Dendritic cell treated with granulocyte-macrophage colony-stimulating factor and Interleukin-4, amounts not matched to agents 40 ng/mL and 50 ng/mL, for 4 days (primary cell): ENCODE measurements at regions not wholly inside any gene's neighbourhood (a gene's known extent, or its start where the extent isn't known, plus 50 kb on each side); places are given as distances from the start of the nearest gene placed in this dataset.
"Not testable (repeated sequence)": the region's sequence is repeated elsewhere in the genome, so short reads cannot be mapped to it uniquely, and the experiment has no call there.

Experiments
- H3K27ac Mint-ChIP-seq: one replicate; pipeline ENCODE4 v1.8.0; 2022; ENCODE audit warnings: mild to moderate bottlenecking, mixed read lengths
- H3K27me3 Mint-ChIP-seq: one replicate; pipeline ENCODE4 v1.8.0; 2022; ENCODE audit warnings: mild to moderate bottlenecking, mixed read lengths
- H3K36me3 Mint-ChIP-seq: one replicate; pipeline ENCODE4 v1.8.0; 2022; ENCODE audit warnings: low read depth, mixed read lengths
- H3K4me1 Mint-ChIP-seq: one replicate; pipeline ENCODE4 v1.8.0; 2022; ENCODE audit warnings: low read depth, mixed read lengths
- H3K4me3 Mint-ChIP-seq: one replicate; pipeline ENCODE4 v1.8.0; 2022; ENCODE audit warnings: mild to moderate bottlenecking, moderate library complexity, mixed read lengths
- H3K9me3 Mint-ChIP-seq: one replicate; pipeline ENCODE4 v1.8.0; 2022; ENCODE audit warnings: mixed read lengths
- intact Hi-C: fragments of 100-400 bp; cut with micrococcal nuclease; formaldehyde crosslinking; loops from one replicate; pipeline ENCODE4 v1.15.0; 2022

- Mint-ChIP-seq H3K9me3 (peaks cover 9% of the 10 kb centered on the region), H3K4me3 (no peak overlapping the region), H3K36me3 (no peaks in the 10 kb centered on the region), H3K27me3 (peaks cover 16% of the 10 kb centered on the region), H3K27ac (no peak overlapping the region), H3K4me1 (peaks cover 11% of the 10 kb centered on the region)
- intact Hi-C loops: no loop called here
These were observed 60.3 kb downstream of the CHRD start for GRCh38 chr3:184440151-184440550.

GRCh38 chr3:184441202-184441900 lies 61.5 kb downstream of the CHRD start:
- Mint-ChIP-seq H3K9me3 (peaks cover 9% of the 10 kb centered on the region), H3K27ac (no peak overlapping the region), H3K27me3 (peaks cover 9% of the 10 kb centered on the region), H3K36me3 (no peaks in the 10 kb centered on the region), H3K4me3 (no peak overlapping the region), H3K4me1 (peaks cover 11% of the 10 kb centered on the region)
- intact Hi-C loops: no loop called here

- Mint-ChIP-seq H3K27me3 (peaks cover 14% of the 10 kb centered on the region), H3K4me3 (no peak overlapping the region), H3K27ac (no peak overlapping the region), H3K36me3 (no peaks in the 10 kb centered on the region), H3K4me1 (peaks cover 5% of the 10 kb centered on the region), H3K9me3 (peaks cover 5% of the 10 kb centered on the region)
- intact Hi-C loops: no loop called here
These were observed 63.5 kb downstream of the CHRD start for GRCh38 chr3:184443364-184443763.

GRCh38 chr3:184443831-184444230 lies 64.0 kb downstream of the CHRD start:
- intact Hi-C loops: no loop called here
- H3K27me3 Mint-ChIP-seq: peaks cover 14% of the 10 kb centered on the region
- H3K4me1 Mint-ChIP-seq: peaks cover 3% of the 10 kb centered on the region

GRCh38 chr3:184448321-184449160 lies 68.7 kb downstream of the CHRD start:
- Mint-ChIP-seq H3K27ac (no peak overlapping the region), H3K27me3 (peaks cover 8% of the 10 kb centered on the region), H3K36me3 (no peaks in the 10 kb centered on the region), H3K4me3 (no peak overlapping the region), H3K4me1 (no peaks in the 10 kb centered on the region), H3K9me3 (no peaks in the 10 kb centered on the region)
- intact Hi-C loops: no loop called here

More at GRCh38 chr3:184443831-184444230, 64.0 kb downstream of the CHRD start:
- H3K4me3 Mint-ChIP-seq: no peak overlapping the region
- H3K36me3 Mint-ChIP-seq: no peaks in the 10 kb centered on the region
- H3K9me3 Mint-ChIP-seq: peaks cover under 1% of the 10 kb centered on the region
- H3K27ac Mint-ChIP-seq: no peak overlapping the region

GRCh38 chr3:184449161-184449515 lies 69.3 kb downstream of the CHRD start:
- H3K4me3 Mint-ChIP-seq: no peak overlapping the region
- no peaks in the 10 kb centered on the region for H3K36me3 Mint-ChIP-seq
- no peak overlapping the region for H3K27ac Mint-ChIP-seq
- no peaks in the 10 kb centered on the region for H3K9me3 Mint-ChIP-seq
- peaks cover 8% of the 10 kb centered on the region for H3K27me3 Mint-ChIP-seq
- H3K4me1 Mint-ChIP-seq: no peaks in the 10 kb centered on the region
- intact Hi-C loops: no loop called here

- Mint-ChIP-seq H3K36me3 (no peaks in the 10 kb centered on the region), H3K4me3 (no peak overlapping the region), H3K27ac (no peak overlapping the region), H3K9me3 (no peaks in the 10 kb centered on the region), H3K27me3 (peaks cover 9% of the 10 kb centered on the region), H3K4me1 (no peaks in the 10 kb centered on the region)
- intact Hi-C loops: no loop called here
These were observed 70.7 kb downstream of the CHRD start for GRCh38 chr3:184450547-184450946.

GRCh38 chr3:184453296-184453695 lies 73.4 kb downstream of the CHRD start:
- H3K27me3 Mint-ChIP-seq: peaks cover 5% of the 10 kb centered on the region
- H3K27ac Mint-ChIP-seq: no peak overlapping the region
- H3K36me3 Mint-ChIP-seq: no peaks in the 10 kb centered on the region
- H3K4me3 Mint-ChIP-seq: no peak overlapping the region
- intact Hi-C loops: no loop called here
- H3K9me3 Mint-ChIP-seq: no peaks in the 10 kb centered on the region
- no peaks in the 10 kb centered on the region for H3K4me1 Mint-ChIP-seq

- H3K9me3 Mint-ChIP-seq: no peaks in the 10 kb centered on the region
- no peak overlapping the region for H3K4me3 Mint-ChIP-seq
- no peaks in the 10 kb centered on the region for H3K36me3 Mint-ChIP-seq
- intact Hi-C loops: no loop called here
- peaks cover 4% of the 10 kb centered on the region for H3K27me3 Mint-ChIP-seq
- H3K27ac Mint-ChIP-seq: no peak overlapping the region
- peaks cover 10% of the 10 kb centered on the region for H3K4me1 Mint-ChIP-seq
These were observed 76.1 kb downstream of the CHRD start for GRCh38 chr3:184455991-184456390.

GRCh38 chr3:184456476-184456875 lies 76.6 kb downstream of the CHRD start:
- H3K27me3 Mint-ChIP-seq: peaks cover 3% of the 10 kb centered on the region

GRCh38 chr3:184457329-184457728 lies 77.5 kb downstream of the CHRD start:
- H3K9me3 Mint-ChIP-seq: no peaks in the 10 kb centered on the region
- H3K27me3 Mint-ChIP-seq: peaks cover 5% of the 10 kb centered on the region
- H3K4me3 Mint-ChIP-seq: no peak overlapping the region
- H3K36me3 Mint-ChIP-seq: no peaks in the 10 kb centered on the region
- intact Hi-C loops: no loop called here
- peaks cover 10% of the 10 kb centered on the region for H3K4me1 Mint-ChIP-seq
- no peak overlapping the region for H3K27ac Mint-ChIP-seq

More at GRCh38 chr3:184456476-184456875, 76.6 kb downstream of the CHRD start:
- no peak overlapping the region for H3K27ac Mint-ChIP-seq
- no peak overlapping the region for H3K4me3 Mint-ChIP-seq
- peaks cover 10% of the 10 kb centered on the region for H3K4me1 Mint-ChIP-seq
- no peaks in the 10 kb centered on the region for H3K9me3 Mint-ChIP-seq
- intact Hi-C loops: no loop called here
- no peaks in the 10 kb centered on the region for H3K36me3 Mint-ChIP-seq

- peaks cover 10% of the 10 kb centered on the region for H3K4me1 Mint-ChIP-seq
- intact Hi-C loops, H3K36me3 Mint-ChIP-seq, H3K27ac Mint-ChIP-seq, H3K9me3 Mint-ChIP-seq, H3K4me3 Mint-ChIP-seq, H3K27me3 Mint-ChIP-seq: not testable (repeated sequence)
These were observed 78.0 kb downstream of the CHRD start for GRCh38 chr3:184457784-184458377.

- Mint-ChIP-seq H3K4me3 (no peak overlapping the region), H3K27ac (no peak overlapping the region), H3K4me1 (peaks cover 13% of the 10 kb centered on the region), H3K36me3 (no peaks in the 10 kb centered on the region), H3K27me3 (peaks cover 5% of the 10 kb centered on the region), H3K9me3 (no peaks in the 10 kb centered on the region)
- intact Hi-C loops: no loop called here
These were observed 79.5 kb downstream of the CHRD start for GRCh38 chr3:184459355-184459754.

GRCh38 chr3:184460276-184460675 lies 80.4 kb downstream of the CHRD start:
- no peaks in the 10 kb centered on the region for H3K9me3 Mint-ChIP-seq
- intact Hi-C loops: no loop called here
- H3K4me1 Mint-ChIP-seq: peaks cover 19% of the 10 kb centered on the region
- H3K27me3 Mint-ChIP-seq: peaks cover 5% of the 10 kb centered on the region
- H3K4me3 Mint-ChIP-seq: no peak overlapping the region
- no peaks in the 10 kb centered on the region for H3K36me3 Mint-ChIP-seq
- no peak overlapping the region for H3K27ac Mint-ChIP-seq
